Neural progenitor cell (in vitro differentiated cells): ENCODE measurements at regions not wholly inside any gene's neighbourhood (a gene's known extent, or its start where the extent isn't known, plus 50 kb on each side); places are given as distances from the start of the nearest gene placed in this dataset.

Source experiments
- DNase-seq: peaks from one replicate; pipeline ENCODE4 v3.0.0-alpha.2; 2016; ENCODE audit warnings: low spot score
- H2AFZ ChIP-seq: fragments of 200-600 bp; sonication (generic); replicated peaks from 2 replicates; pipeline ENCODE4 v1.6.1; 2016; ENCODE audit warnings: antibody characterized with exemption
- H3F3A ChIP-seq: fragments of 200-600 bp; sonication (generic); 2 replicates; pipeline ENCODE4 v1.6.1; 2016; ENCODE audit warnings: antibody characterized with exemption, low read depth
- H3K27ac ChIP-seq: fragments of 200-600 bp; sonication (generic); 2 replicates; pipeline ENCODE4 v1.5.1; 2016; ENCODE audit warnings: mild to moderate bottlenecking
- H3K27me3 ChIP-seq: fragments of 200-600 bp; sonication (generic); 2 replicates; pipeline ENCODE4 v1.6.1; 2016; ENCODE audit warnings: mild to moderate bottlenecking, moderate library complexity
- H3K36me3 ChIP-seq: fragments of 200-600 bp; sonication (generic); 2 replicates; pipeline ENCODE4 v1.5.1; 2016
- H3K4me1 ChIP-seq: fragments of 200-600 bp; sonication (generic); 2 replicates; pipeline ENCODE4 v1.6.1; 2016; ENCODE audit warnings: mixed run types
- H3K4me2 ChIP-seq: fragments of 200-600 bp; sonication (generic); 2 replicates; pipeline ENCODE4 v1.6.1; 2016
- H3K4me3 ChIP-seq: fragments of 200-600 bp; sonication (generic); 2 replicates; pipeline ENCODE4 v1.5.1; 2016
- H3K79me2 ChIP-seq: fragments of 200-600 bp; sonication (generic); 2 replicates; pipeline ENCODE4 v1.6.1; 2016; ENCODE audit warnings: low read depth
- H3K9ac ChIP-seq: fragments of 200-600 bp; sonication (generic); 2 replicates; pipeline ENCODE4 v1.6.1; 2016
- H3K9me3 ChIP-seq: fragments of 200-600 bp; sonication (generic); 2 replicates; pipeline ENCODE4 v1.5.1; 2016; ENCODE audit warnings: low read depth
- H4K20me1 ChIP-seq: fragments of 200-600 bp; sonication (generic); 2 replicates; pipeline ENCODE4 v1.6.1; 2016; ENCODE audit warnings: low read depth
- H3K27ac Mint-ChIP-seq: 3 replicates; pipeline ENCODE4 v1.8.0; 2021; ENCODE audit warnings: mixed read lengths
- H3K27me3 Mint-ChIP-seq: 2 replicates; pipeline ENCODE4 v1.8.0; 2022; ENCODE audit warnings: low read depth, mild to moderate bottlenecking, inconsistent platforms, moderate library complexity, mixed read lengths; ENCODE audit not compliant: insufficient read depth
- H3K36me3 Mint-ChIP-seq: 3 replicates; pipeline ENCODE4 v1.8.0; 2021; ENCODE audit warnings: mixed read lengths
- H3K4me1 Mint-ChIP-seq: 3 replicates; pipeline ENCODE4 v1.8.0; 2021; ENCODE audit warnings: mixed read lengths
- H3K4me3 Mint-ChIP-seq: 3 replicates; pipeline ENCODE4 v1.8.0; 2021; ENCODE audit warnings: mild to moderate bottlenecking, moderate library complexity, mixed read lengths
- H3K9me3 Mint-ChIP-seq: 3 replicates; pipeline ENCODE4 v1.8.0; 2020; ENCODE audit warnings: mixed read lengths
- EZH2 ChIP-seq: fragments of 200-600 bp; sonication (generic); IDR thresholded peaks from 2 replicates; pipeline ENCODE4 v1.6.1; 2017; ENCODE audit warnings: antibody characterized with exemption, mild to moderate bottlenecking, moderate library complexity
- EZH2phosphoT487 ChIP-seq: fragments of 200-600 bp; sonication (generic); IDR thresholded peaks from 2 replicates; pipeline ENCODE4 v1.6.1; 2017; ENCODE audit warnings: antibody characterized with exemption
- TF ChIP-seq, protein P1 (sequence below): fragments of 200-600 bp; sonication (generic); IDR thresholded peaks from 2 replicates; pipeline ENCODE4 v1.5.1; 2017; ENCODE audit warnings: antibody characterized with exemption, mild to moderate bottlenecking

DNA sequence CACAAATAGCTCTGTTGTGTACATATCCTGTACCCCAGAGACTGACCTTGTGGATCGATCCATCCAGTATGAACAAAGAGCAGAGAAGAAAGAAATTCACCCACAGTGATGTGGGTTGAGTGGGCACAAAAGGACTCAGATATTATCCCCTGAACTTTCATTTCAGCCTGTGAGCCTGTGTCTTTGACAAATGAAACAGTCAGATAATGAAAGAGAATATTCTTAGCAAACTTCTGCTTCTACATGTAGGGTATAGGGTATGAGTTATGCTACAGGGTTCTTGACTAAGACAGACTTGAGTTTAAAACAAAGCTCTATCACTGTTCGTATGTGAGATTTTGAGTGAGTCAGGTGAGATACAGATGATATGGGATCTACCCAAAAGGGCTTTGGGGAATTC lies 359.7 kb downstream of the MAFB start:
- peaks cover 2% of the 10 kb centered on the region for H3K4me1 Mint-ChIP-seq
- no peaks in the 10 kb centered on the region for H3K36me3 ChIP-seq
- H3K9me3 Mint-ChIP-seq, result no peaks in the 10 kb centered on the region
- H3K4me3 Mint-ChIP-seq, result no peak overlapping the region
- H3K27me3 ChIP-seq, result no peaks in the 10 kb centered on the region
- no peaks in the 10 kb centered on the region for H3K79me2 ChIP-seq
- H3K4me2 ChIP-seq, result no peak overlapping the region
- no peak overlapping the region for H3K4me3 ChIP-seq
- DNase-seq, result no peak
- no peaks in the 10 kb centered on the region for H3K9me3 ChIP-seq
- no peak overlapping the region for H3K27ac ChIP-seq
- TF ChIP-seq EZH2 (no peak), EZH2phosphoT487 (no peak)
- TF ChIP-seq, protein P1, sequence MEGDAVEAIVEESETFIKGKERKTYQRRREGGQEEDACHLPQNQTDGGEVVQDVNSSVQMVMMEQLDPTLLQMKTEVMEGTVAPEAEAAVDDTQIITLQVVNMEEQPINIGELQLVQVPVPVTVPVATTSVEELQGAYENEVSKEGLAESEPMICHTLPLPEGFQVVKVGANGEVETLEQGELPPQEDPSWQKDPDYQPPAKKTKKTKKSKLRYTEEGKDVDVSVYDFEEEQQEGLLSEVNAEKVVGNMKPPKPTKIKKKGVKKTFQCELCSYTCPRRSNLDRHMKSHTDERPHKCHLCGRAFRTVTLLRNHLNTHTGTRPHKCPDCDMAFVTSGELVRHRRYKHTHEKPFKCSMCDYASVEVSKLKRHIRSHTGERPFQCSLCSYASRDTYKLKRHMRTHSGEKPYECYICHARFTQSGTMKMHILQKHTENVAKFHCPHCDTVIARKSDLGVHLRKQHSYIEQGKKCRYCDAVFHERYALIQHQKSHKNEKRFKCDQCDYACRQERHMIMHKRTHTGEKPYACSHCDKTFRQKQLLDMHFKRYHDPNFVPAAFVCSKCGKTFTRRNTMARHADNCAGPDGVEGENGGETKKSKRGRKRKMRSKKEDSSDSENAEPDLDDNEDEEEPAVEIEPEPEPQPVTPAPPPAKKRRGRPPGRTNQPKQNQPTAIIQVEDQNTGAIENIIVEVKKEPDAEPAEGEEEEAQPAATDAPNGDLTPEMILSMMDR, result no peak
- H3K27me3 Mint-ChIP-seq, result peaks cover 11% of the 10 kb centered on the region
- H3F3A ChIP-seq, result no peaks in the 10 kb centered on the region
- H3K4me1 ChIP-seq, result no peaks in the 10 kb centered on the region
- H3K9ac ChIP-seq, result no peak overlapping the region
- no peaks in the 10 kb centered on the region for H3K36me3 Mint-ChIP-seq
- H3K27ac Mint-ChIP-seq, result no peak overlapping the region
- H4K20me1 ChIP-seq, result no peaks in the 10 kb centered on the region
- H2AFZ ChIP-seq, result no peak overlapping the region

DNA sequence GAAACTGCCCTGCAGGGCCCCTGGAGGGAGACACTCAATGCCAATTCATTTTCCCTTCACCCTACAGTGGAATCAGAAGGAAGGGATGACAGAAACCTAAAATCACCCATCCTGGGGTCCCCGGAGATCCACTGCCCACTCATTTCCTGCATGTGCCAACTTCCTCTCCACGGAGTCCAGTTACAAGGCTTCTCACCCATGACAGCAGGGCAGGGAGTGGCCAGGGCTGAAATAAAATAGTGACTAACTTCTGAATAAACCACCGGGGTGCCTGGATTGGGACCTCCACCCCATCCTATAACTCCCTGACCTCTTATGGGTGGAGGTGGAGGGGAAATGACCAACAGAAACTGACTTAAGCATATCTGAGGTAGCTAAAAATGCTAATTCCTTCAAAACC lies 362.3 kb downstream of the MAFB start:
- Mint-ChIP-seq H3K36me3 (no peaks in the 10 kb centered on the region), H3K4me1 (peaks cover 10% of the 10 kb centered on the region), H3K9me3 (no peaks in the 10 kb centered on the region), H3K4me3 (no peak overlapping the region), H3K27ac (no peak overlapping the region), H3K27me3 (peaks cover 2% of the 10 kb centered on the region)
- no peaks in the 10 kb centered on the region for H3K27me3 ChIP-seq
- no peaks in the 10 kb centered on the region for H3K79me2 ChIP-seq
- no peak overlapping the region for H2AFZ ChIP-seq
- H3K9me3 ChIP-seq, result no peaks in the 10 kb centered on the region
- no peak for DNase-seq
- no peaks in the 10 kb centered on the region for H3K36me3 ChIP-seq
- no peak overlapping the region for H3K9ac ChIP-seq
- TF ChIP-seq EZH2phosphoT487, result no peak
- TF ChIP-seq, protein P1, result no peak
- H3K4me3 ChIP-seq, result no peak overlapping the region
- no peaks in the 10 kb centered on the region for H4K20me1 ChIP-seq
- no peak overlapping the region for H3K4me2 ChIP-seq
- no peaks in the 10 kb centered on the region for H3F3A ChIP-seq
- H3K27ac ChIP-seq, result no peak overlapping the region
- H3K4me1 ChIP-seq, result peaks cover 6% of the 10 kb centered on the region

GRCh38 chr20:40325006-40325568 lies 363.9 kb downstream of the MAFB start:
- Mint-ChIP-seq H3K4me1 (peaks cover 19% of the 10 kb centered on the region), H3K27ac (no peak overlapping the region), H3K4me3 (no peak overlapping the region), H3K36me3 (no peaks in the 10 kb centered on the region), H3K27me3 (peaks cover 2% of the 10 kb centered on the region), H3K9me3 (no peaks in the 10 kb centered on the region)
- H3K36me3 ChIP-seq, result no peaks in the 10 kb centered on the region
- no peak overlapping the region for H3K4me3 ChIP-seq
- H3K9me3 ChIP-seq, result no peaks in the 10 kb centered on the region
- no peaks in the 10 kb centered on the region for H4K20me1 ChIP-seq
- H3K4me2 ChIP-seq, result no peak overlapping the region
- H3K9ac ChIP-seq, result no peak overlapping the region
- no peaks in the 10 kb centered on the region for H3K27me3 ChIP-seq
- no peak for TF ChIP-seq EZH2
- TF ChIP-seq, protein P1, result no peak
- TF ChIP-seq EZH2phosphoT487, result no peak
- H2AFZ ChIP-seq, result no peak overlapping the region
- no peak overlapping the region for H3K27ac ChIP-seq
- no peaks in the 10 kb centered on the region for H3K79me2 ChIP-seq
- H3K4me1 ChIP-seq, result peaks cover 6% of the 10 kb centered on the region
- DNase-seq, result no peak
- no peaks in the 10 kb centered on the region for H3F3A ChIP-seq
